Omental fat pad (tissue), 3 donors: ENCODE measurements at regions not wholly inside any gene's neighbourhood (a gene's known extent, or its start where the extent isn't known, plus 50 kb on each side); places are given as distances from the start of the nearest gene placed in this dataset.
"Not testable (repeated sequence)": the region's sequence is repeated elsewhere in the genome, so short reads cannot be mapped to it uniquely, and the experiment has no call there.

ENCODE experiments used
- ATAC-seq: fragments of 150-250 bp; one replicate; pipeline ENCODE4 v1.9.1; 2016; ENCODE audit warnings: mild to moderate bottlenecking, moderate library complexity; ENCODE audit not compliant: low FRiP score
- DNase-seq: peaks from one replicate; pipeline ENCODE4 v3.0.0-alpha.2; 2019; ENCODE audit warnings: low spot score
- CTCF ChIP-seq, 3 donors: fragments of 450-650 bp; IDR thresholded peaks; one replicate each; pipeline ENCODE4 v1.5.1; 2016 to 2017; ENCODE audit warnings: antibody characterized with exemption in 3 of 3, mild to moderate bottlenecking in 3 of 3, moderate library complexity in 2 of 3

- no peak for TF ChIP-seq CTCF (IDR thresholded peaks at IDR 0.05)
- no peak for DNase-seq
- no peak for ATAC-seq
Measured at GRCh38 chr19:37303591-37304171, 67.2 kb upstream of the ZNF527 start.

GRCh38 chr19:37304190-37304883 lies 66.6 kb upstream of the ZNF527 start:
- no peak for ATAC-seq
- TF ChIP-seq CTCF (IDR thresholded peaks at IDR 0.05), result no peak
- DNase-seq, result no peak

GRCh38 chr19:37304884-37305255 lies 66.0 kb upstream of the ZNF527 start:
- DNase-seq (no peak), ATAC-seq (no peak)
- TF ChIP-seq CTCF (IDR thresholded peaks at IDR 0.05), result no peak

- DNase-seq (no peak), ATAC-seq (no peak)
- no peak for TF ChIP-seq CTCF (IDR thresholded peaks at IDR 0.05)
Measured at GRCh38 chr19:37306383-37306963, 64.4 kb upstream of the ZNF527 start.

- DNase-seq (no peak), ATAC-seq (no peak)
- no peak for TF ChIP-seq CTCF (IDR thresholded peaks at IDR 0.05)
Measured at GRCh38 chr19:37309834-37310575, 60.9 kb upstream of the ZNF527 start.

- ATAC-seq, result peak; percentile 86
- DNase-seq, result not testable (repeated sequence)
Measured at GRCh38 chr19:37312531-37313334, 58.2 kb upstream of the ZNF527 start.

- no peak for DNase-seq
- no peak for TF ChIP-seq CTCF (IDR thresholded peaks at IDR 0.05)
- no peak for ATAC-seq
Measured at GRCh38 chr19:37313335-37313627, 57.6 kb upstream of the ZNF527 start.
